PC-9 (cell line): ENCODE measurements at regions not wholly inside any gene's neighbourhood (a gene's known extent, or its start where the extent isn't known, plus 50 kb on each side); places are given as distances from the start of the nearest gene placed in this dataset.

Experiments
- BruUV-seq: library from RNA; stranded (reverse); fragments of 400-500 nt; replicated peaks from 2 replicates; lab custom pipeline; 2021; lab: Mats Ljungman, UMichigan
- CTCF ChIA-PET: fragments of 300-600 bp; sonication (Branson Sonifier 250); formaldehyde crosslinking; loops from one replicate; lab custom pipeline; 2022; ENCODE audit warnings: antibody characterized with exemption; lab: Charles Lee
- POLR2A ChIA-PET: fragments of 300-600 bp; sonication (Branson Sonifier 250); formaldehyde crosslinking; loops from one replicate; lab custom pipeline; 2022; ENCODE audit warnings: antibody characterized with exemption; ENCODE audit not compliant: unreplicated experiment; lab: Charles Lee
- DNase-seq, 2 experiments: peaks; one replicate each; pipeline versions ENCODE4 v3.0.0 to v3.0.0-alpha.2; 2015 to 2022; ENCODE audit warnings: mixed read lengths in 1 of 2
- H2AFZ ChIP-seq: fragments of 200-600 bp; sonication (generic); 2 replicates; pipeline ENCODE4 v1.8.1; 2017; ENCODE audit warnings: antibody characterized with exemption
- H3F3A ChIP-seq: fragments of 200-600 bp; sonication (generic); 2 replicates; pipeline ENCODE4 v1.8.1; 2017; ENCODE audit warnings: antibody characterized with exemption, mild to moderate bottlenecking, low read depth; ENCODE audit not compliant: insufficient read depth
- H3K27ac ChIP-seq: fragments of 200-600 bp; sonication (generic); 2 replicates; pipeline ENCODE4 v1.6.1; 2016; ENCODE audit warnings: mixed run types
- H3K27me3 ChIP-seq: fragments of 200-600 bp; sonication (generic); 2 replicates; pipeline ENCODE4 v1.6.1; 2016; ENCODE audit warnings: low read depth, mixed run types; ENCODE audit not compliant: insufficient read depth
- H3K36me3 ChIP-seq: fragments of 200-600 bp; sonication (generic); 2 replicates; pipeline ENCODE4 v1.6.1; 2016; ENCODE audit warnings: low read depth, mixed run types
- H3K4me1 ChIP-seq: fragments of 200-600 bp; sonication (generic); replicated peaks from 2 replicates; pipeline ENCODE4 v1.6.1; 2016; ENCODE audit warnings: mixed run types; ENCODE audit not compliant: insufficient read depth
- H3K4me2 ChIP-seq: fragments of 200-600 bp; sonication (generic); 2 replicates; pipeline ENCODE4 v1.6.1; 2017; ENCODE audit warnings: mixed run types
- H3K4me3 ChIP-seq: fragments of 200-600 bp; sonication (generic); 2 replicates; pipeline ENCODE4 v1.6.1; 2016; ENCODE audit warnings: mixed run types
- H3K79me2 ChIP-seq: fragments of 200-600 bp; sonication (generic); 2 replicates; pipeline ENCODE4 v1.6.1; 2017; ENCODE audit warnings: low read depth, mixed run types
- H3K9me2 ChIP-seq: fragments of 200-600 bp; sonication (generic); 2 replicates; pipeline ENCODE4 v1.8.1; 2017; ENCODE audit warnings: mild to moderate bottlenecking; ENCODE audit not compliant: insufficient read depth
- H3K9me3 ChIP-seq: fragments of 200-600 bp; sonication (generic); 2 replicates; pipeline ENCODE4 v1.8.1; 2016; ENCODE audit warnings: low read depth; ENCODE audit not compliant: insufficient read depth
- H4K20me1 ChIP-seq: fragments of 200-600 bp; sonication (generic); 2 replicates; pipeline ENCODE4 v1.8.1; 2017; ENCODE audit not compliant: insufficient read depth
- CTCF ChIP-seq: fragments of 200-600 bp; sonication (generic); conservative IDR thresholded peaks from 2 replicates; pipeline ENCODE4 v1.6.1; 2017; ENCODE audit warnings: mixed run types, antibody characterized with exemption, mild to moderate bottlenecking, moderate library complexity
- EZH2 ChIP-seq: fragments of 200-600 bp; sonication (generic); IDR thresholded peaks from 2 replicates; pipeline ENCODE4 v1.8.0; 2017; ENCODE audit warnings: antibody characterized with exemption, low read depth
- intact Hi-C: fragments of 100-400 bp; cut with micrococcal nuclease; formaldehyde crosslinking; loops from one replicate; pipeline ENCODE4 v1.10.0; 2022; ENCODE audit not compliant: unreplicated experiment

DNA sequence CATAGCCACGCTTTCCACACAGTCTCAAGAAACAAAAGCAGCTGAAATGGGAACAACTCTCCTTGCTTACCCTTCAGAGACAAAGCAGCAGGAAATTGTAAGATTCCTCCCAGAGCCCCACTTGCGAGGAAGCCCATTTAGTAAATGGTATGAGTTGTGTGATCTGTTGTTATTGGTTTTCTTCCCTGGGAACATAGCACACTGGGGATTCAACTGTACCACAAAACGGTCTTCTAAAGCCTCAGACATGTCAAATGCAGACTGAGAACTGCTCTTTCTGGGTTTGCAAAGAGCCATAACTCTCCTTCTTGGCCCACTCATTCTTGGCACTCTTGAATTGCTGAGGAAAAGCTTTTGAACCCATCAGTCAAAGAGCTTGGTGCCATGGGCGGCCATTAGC, 101.0 kb upstream of the COL8A1 start:
- Histone ChIP-seq H2AFZ (peak overlapping the region; percentile 56), H3K9me2 (no peaks in the 10 kb centered on the region), H4K20me1 (no peaks in the 10 kb centered on the region), H3K4me3 (no peak overlapping the region), H3K36me3 (no peaks in the 10 kb centered on the region), H3K9me3 (no peaks in the 10 kb centered on the region; the same call in 1 of the 2 replicates), H3K27ac (no peak overlapping the region), H3K4me1 (peaks cover 17% of the 10 kb centered on the region), H3K27me3 (no peaks in the 10 kb centered on the region), H3K79me2 (no peaks in the 10 kb centered on the region), H3F3A (no peaks in the 10 kb centered on the region), H3K4me2 (no peak overlapping the region)
- CTCF ChIA-PET, result no interaction called here
- POLR2A ChIA-PET, result no interaction called here
- no peak for DNase-seq
- intact Hi-C loops, result no loop called here
- BruUV-seq, result no TSS peak
- TF ChIP-seq CTCF, result no peak
- TF ChIP-seq EZH2, result no peak

GRCh38 chr3:99536555-99537314, 101.7 kb upstream of the COL8A1 start:
- H3K9me2 ChIP-seq, result no peaks in the 10 kb centered on the region
- no peaks in the 10 kb centered on the region for H3K27me3 ChIP-seq
- intact Hi-C loops, result no loop called here
- DNase-seq, result no peak
- no peak overlapping the region for H3K4me2 ChIP-seq
- no TSS peak for BruUV-seq
- no peaks in the 10 kb centered on the region for H3K36me3 ChIP-seq
- ChIA-PET POLR2A (no interaction called here), CTCF (no interaction called here)
- no peaks in the 10 kb centered on the region for H3K9me3 ChIP-seq
- H3K4me1 ChIP-seq, result peaks cover 17% of the 10 kb centered on the region
- H2AFZ ChIP-seq, result peak overlapping the region; percentile 56
- H3F3A ChIP-seq, result no peaks in the 10 kb centered on the region
- H3K79me2 ChIP-seq, result no peaks in the 10 kb centered on the region
- no peak overlapping the region for H3K4me3 ChIP-seq
- H4K20me1 ChIP-seq, result no peaks in the 10 kb centered on the region
- H3K27ac ChIP-seq, result no peak overlapping the region
- TF ChIP-seq EZH2 (no peak), CTCF (no peak)

DNA sequence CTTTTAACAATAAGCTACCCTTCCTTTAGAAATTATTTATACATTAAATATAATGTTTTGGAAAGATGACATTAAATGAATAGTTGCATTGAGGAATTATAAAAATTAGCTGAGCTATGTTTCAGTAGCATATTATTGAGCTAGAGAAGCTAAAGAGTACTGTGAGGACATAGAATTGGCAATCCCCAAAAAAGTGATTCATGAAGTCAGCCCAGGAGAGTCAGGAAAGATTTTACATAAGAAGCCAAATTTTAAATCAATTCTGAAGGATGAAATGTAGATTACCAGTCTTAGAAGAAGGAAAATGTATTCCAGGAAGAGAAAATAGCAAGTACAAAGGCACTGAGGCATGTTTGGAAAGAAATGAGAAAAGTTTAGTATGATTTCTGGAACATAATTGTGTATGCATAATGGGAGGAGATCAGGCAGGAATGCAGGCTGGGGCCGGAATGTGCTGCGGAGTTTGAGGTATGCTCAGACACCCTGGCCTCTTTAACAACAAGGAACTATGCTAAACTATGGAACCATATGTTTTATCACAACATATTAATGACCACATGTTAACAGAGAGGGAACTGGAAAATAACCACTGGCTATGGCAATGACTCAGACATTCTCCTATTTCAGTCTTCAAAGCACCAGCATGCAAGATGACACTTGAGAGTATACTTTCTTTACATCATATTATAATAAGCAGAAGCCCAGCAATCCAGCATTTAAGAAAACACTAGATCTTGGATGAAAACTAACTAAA, 103.3 kb upstream of the COL8A1 start:
- Histone ChIP-seq H3K27ac (no peak overlapping the region), H3K79me2 (no peaks in the 10 kb centered on the region), H3K4me2 (no peak overlapping the region), H4K20me1 (no peaks in the 10 kb centered on the region), H3K27me3 (no peaks in the 10 kb centered on the region), H3K4me3 (no peak overlapping the region), H3K36me3 (no peaks in the 10 kb centered on the region), H2AFZ (no peak overlapping the region), H3K9me2 (no peaks in the 10 kb centered on the region), H3K9me3 (no peaks in the 10 kb centered on the region), H3F3A (no peaks in the 10 kb centered on the region), H3K4me1 (peaks cover 17% of the 10 kb centered on the region)
- TF ChIP-seq EZH2, result no peak
- peak in 1 of 2 experiments; percentile 12 for DNase-seq
- no TSS peak for BruUV-seq
- POLR2A ChIA-PET, result interaction anchor here (0.6 kb wide), 1 partner anchor 168 kb away, joined by 3 read pairs; no protein-coding TSS in a partner anchor
- intact Hi-C loops, result no loop called here
- CTCF ChIA-PET, result interaction anchor here (0.7 kb wide), 1 partner anchor 512 kb away, joined by 3 read pairs; no protein-coding TSS in a partner anchor
